ENCODE measurements at regions not wholly inside any gene's neighbourhood (a gene's known extent, or its start where the extent isn't known, plus 50 kb on each side); places are given as distances from the start of the nearest gene placed in this dataset.
"Not testable (repeated sequence)": the region's sequence is repeated elsewhere in the genome, so short reads cannot be mapped to it uniquely, and the experiment has no call there.

DNA sequence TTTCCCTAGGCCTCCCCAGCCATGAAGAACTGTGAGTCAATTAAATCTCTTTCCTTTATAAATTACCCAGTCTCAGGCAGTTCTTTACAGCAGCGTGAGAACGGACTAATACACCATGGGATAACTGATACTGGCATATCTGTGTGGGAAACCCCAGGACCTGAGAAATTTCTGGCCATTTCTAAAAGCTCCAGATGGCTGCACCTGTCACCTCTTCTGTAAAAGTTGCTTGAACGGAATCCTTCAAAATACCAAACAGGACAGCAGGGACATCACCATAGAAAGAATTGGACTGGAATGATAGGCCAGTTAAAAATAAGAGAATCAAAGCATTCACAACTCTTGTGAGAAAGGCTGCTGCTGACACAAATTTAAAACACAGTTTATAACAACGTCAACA is 134.0 kb upstream of the FOXD4L5 start:
- not testable (repeated sequence) for DNase-seq (ENCODE audit: low spot score)

DNA sequence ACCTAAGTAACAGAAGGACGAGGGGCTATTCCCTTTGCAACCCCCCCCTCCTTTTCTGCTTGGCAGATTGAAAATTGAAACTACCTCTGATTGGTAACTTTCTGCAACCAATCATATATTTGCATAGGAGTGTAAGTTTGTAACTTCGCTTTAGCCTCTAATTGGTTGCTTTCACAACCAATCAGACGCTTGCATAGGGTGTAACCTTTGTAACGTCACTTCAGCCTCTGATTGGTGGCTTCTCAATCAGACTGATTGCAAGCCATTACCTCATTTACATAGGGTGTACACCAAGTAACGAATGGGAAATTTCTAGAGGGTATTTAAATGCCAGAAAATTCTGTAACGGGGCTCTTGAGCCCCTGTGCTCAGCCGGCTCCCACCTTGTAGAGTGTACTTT is 131.9 kb upstream of the FOXD4L5 start:
- DNase-seq (ENCODE audit: low spot score) = not testable (repeated sequence)

DNA sequence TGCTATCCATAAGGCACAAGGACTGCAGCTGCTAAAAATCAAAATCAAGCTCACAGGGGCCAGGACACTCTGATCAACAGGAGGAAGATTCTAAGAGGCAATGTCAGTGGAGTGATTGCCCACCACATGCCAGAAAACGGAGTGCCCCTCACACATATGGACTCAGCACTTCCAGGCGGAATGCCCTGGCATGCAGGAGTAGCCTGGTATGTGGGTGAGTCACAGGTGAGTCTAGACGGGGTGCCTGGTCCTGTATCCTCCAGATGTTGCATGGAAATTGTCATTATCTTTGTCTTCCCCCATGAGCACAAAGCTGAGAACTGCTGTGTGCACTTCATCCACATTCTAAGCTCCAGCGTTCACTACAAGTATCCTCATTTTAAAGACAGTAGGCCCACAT is 129.2 kb upstream of the FOXD4L5 start:
- DNase-seq (ENCODE audit: low spot score) = not testable (repeated sequence)

DNA sequence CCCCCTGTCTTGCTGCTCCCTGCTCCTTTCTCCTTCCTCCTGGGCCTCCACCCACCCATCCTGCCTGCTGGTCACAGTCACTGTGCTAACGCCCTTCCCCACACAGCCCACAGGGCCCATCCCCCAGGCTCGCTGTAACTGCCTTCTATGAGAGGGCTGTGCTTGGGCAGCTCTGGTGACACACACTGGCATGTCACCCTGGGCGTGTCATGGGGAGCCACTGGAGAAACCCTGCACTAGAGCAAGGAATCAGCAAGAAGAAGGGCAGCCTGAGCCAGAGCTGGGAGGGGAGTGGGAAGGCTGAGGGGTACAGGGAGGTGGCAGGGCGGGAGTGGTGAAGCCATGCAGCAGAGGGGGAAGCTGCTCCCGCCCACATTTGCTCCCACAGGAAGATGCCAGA is 128.4 kb upstream of the FOXD4L5 start:
- DNase-seq (ENCODE audit: low spot score) = not testable (repeated sequence)

DNA sequence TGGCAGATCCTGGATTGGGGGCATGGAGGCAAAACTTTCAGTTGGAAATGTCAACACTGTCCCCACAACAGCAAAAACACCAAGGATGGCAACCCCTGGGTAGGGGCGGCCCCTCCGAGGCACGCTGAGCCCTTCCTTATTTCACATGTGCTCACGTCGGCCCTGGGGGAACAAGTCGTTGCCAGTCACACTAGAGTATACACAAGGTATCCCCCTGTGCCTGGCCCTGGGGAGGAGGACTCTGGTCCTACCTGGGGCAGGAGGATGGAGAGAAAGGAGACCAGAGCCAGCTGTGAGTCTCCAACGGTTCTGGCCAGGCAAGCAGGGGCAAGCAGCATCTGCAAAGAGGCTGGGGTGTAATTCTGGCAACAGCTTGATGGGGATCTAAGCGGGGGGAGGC is 126.9 kb upstream of the FOXD4L5 start:
- no peak for DNase-seq (ENCODE audit: low spot score)

DNA sequence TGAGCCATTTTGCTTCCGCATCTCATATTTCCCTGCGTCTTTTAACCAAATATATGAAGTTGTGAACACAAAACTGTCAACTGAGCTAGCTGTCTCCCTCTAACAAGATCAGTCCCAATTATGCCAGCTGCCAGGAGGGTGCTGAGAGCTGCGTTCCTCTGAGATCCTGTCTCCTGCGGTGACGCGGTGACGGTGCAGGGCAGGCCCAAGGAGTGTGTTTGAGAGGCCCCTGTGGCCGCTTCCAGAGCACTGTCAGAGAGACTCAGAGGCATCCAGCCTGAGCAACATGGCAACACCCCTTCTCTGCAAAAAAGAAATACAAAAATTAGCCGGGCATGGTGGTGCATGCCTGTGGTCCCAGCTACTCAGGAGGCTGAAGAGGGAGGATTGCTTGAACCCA is 126.3 kb upstream of the FOXD4L5 start:
- DNase-seq (ENCODE audit: low spot score) = no peak

DNA sequence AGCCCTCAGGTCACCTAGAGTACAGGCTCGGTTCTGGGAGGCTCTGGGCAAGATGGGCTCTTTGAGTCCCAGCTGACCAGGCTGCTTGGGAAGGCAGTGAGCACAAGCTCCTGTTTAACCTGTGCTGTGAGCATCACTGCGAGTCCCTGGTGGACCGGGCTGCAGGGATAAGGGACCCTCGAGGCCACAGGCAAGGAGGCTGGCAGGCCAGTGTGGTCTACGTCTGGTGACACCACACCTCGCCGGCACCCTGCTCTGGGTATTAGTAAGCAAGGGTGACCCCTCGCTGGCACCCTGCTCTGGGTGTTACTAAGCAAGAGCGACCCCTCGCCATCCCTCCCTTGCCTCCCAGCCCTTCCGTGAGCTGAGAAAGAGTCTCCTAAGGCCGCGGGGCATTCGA is 125.9 kb upstream of the FOXD4L5 start:
- DNase-seq (ENCODE audit: low spot score) = no peak

DNA sequence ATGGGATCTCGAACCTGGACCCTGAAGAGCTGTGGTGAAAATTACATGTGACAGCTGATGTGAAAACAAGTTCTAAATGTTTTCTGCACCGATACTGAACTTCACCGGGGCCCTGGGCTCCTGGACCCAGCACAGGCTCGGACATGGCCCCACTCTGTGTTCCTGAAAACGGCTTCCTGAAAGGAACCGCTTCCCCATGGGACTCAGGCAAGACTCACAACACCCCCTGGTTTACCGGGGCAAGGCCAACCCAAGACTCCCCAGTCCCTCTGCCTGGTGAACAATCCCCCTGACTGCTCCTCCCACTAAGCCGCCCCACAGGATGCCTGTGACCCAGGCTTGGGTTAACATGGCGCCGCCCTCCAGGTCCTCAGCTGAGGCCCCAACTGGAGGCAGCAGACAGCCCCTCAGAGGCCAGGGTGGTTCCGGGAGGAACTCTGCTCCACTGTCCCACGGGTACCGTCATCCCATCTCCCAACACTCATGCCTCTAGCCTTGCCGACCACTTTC is 124.5 kb upstream of the FOXD4L5 start:
- DNase-seq (ENCODE audit: low spot score) = no peak

DNA sequence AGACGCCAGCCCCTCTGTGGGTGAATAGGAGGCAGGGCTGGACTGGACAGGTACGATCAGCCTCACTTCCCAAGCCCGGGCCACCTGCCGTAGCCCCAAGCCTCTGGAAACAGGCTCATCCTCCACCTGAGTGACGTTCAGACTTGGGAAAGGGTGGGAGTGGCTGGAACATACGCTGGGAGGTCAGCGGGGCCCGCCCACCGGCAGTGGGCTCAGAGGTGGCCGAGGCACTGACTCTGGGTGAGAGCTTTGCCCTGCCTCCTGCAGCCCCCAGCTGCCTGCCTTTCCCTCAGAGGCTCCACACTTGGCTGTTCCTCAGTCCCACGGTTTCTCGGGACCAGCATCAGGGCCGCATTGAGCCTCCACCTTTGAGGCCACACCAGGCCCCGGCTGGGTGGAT is 123.8 kb upstream of the FOXD4L5 start:
- DNase-seq (ENCODE audit: low spot score) = not testable (repeated sequence)

DNA sequence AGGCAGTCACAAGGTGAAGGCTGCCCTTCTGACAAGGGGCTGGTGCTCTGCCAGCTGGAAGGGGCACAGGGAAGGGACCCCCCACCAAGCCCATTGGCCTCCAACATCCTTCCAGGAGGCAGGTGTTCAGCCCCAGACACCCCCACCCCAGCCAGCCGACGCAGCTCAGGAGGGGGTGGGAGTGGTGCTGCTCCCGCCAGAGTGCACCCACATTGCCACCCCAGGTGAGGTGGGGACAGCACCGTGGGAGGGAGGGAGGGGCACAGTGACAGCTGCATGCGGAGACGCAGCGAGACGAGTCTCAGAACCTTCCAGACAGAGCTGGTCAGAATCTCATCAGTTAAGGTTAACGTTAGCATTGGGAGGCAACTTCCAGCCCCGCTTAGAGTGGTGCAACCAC is 121.6 kb upstream of the FOXD4L5 start:
- DNase-seq (ENCODE audit: low spot score) = not testable (repeated sequence)

DNA sequence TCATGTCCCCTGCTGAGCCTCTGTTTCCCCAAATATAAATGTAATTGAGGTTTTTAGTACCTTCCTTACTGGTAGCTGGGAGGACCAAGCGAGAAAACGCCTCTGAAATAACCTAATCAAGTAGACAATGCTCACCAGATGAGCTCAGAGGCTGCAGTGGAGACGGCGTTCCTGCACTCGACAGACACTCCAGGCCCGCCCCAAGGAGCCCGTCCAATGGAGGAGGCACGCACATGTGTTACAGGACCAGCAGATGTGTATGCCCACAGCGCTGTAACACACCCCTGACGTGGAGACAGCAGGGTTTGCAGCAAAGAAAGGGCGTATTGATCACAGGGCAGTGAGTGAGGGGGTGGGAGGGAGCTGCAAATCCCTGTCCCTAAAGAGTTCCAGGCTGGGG is 120.8 kb upstream of the FOXD4L5 start:
- not testable (repeated sequence) for DNase-seq (ENCODE audit: low spot score)

DNA sequence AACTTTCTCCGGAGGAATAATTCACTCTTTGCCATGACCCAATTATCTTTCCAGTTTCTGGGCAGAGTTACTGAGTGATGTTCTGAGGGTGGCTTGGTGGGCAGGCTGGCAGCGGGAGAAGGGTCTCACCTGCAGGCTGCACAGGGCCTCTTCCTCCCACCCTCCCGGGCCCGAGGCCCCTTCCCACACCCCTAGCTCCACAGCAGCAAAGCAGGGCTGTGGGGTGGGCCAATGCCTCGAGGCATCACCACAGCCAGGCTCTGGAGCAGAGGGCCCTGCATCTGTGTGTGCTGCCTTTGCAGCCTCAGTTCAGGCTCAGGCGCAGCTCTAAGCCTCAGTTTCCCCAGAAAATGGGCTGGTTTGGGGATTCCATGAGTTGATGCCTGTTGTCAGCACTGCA is 120.2 kb upstream of the FOXD4L5 start:
- no peak for DNase-seq (ENCODE audit: low spot score)

DNA sequence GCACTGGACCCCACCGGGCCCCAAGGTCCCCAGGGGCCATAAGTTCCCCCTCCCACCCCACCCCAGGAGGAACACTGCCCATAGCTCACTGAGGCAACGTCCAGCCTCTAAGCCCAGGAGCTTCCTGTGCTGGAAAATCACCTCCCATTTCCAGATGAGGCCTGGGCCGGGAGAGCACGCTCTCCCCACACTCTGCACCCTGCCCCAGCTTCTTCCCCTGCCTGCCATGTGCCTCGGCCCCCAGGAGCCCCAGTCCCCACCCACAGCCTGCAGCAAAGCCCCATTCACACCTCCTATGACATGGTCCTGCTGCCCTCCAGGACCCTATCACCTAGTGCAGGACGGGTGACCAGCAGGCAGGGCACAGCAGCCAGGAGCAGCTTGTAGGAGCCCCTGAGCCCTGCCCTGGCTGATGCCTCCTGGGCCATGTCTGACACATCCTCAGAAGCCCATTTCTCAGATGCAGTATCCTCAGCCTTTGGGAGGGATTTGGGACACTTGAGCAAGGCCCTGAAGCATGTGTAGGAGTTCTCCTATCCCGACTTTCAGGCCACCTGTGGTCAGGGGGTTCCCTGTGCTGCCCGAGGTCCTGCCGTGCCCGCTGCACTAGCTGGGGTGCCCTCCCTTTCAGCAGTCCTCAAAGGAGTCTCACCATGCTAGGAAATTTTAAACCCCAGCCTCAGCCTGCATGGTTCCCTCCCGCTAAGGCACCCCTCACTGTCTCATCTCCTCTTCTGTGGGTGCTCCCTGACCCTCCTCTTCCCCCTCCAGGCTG is 119.4 kb upstream of the FOXD4L5 start:
- no peak for DNase-seq (ENCODE audit: low spot score)

DNA sequence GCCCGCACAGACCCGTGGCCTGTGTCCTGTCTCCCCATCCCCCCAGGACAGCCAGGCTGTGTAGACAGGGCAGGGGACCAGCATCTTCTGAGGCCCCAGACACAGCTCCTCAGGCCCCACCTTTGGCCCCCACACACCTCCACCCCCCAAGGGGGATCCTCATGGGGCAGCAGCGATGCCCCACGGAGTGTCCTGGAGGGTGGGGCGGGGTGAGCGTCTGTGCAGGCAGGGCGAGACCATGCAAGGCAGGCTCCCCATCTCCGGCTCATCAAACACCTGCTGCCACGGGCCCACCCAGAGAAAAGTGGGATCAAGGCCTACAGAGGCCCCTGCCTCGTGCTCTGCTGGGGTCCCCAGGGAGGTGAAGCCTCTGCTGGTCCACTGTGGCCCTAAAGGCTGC is 118.7 kb upstream of the FOXD4L5 start:
- no peak for DNase-seq (ENCODE audit: low spot score)

DNA sequence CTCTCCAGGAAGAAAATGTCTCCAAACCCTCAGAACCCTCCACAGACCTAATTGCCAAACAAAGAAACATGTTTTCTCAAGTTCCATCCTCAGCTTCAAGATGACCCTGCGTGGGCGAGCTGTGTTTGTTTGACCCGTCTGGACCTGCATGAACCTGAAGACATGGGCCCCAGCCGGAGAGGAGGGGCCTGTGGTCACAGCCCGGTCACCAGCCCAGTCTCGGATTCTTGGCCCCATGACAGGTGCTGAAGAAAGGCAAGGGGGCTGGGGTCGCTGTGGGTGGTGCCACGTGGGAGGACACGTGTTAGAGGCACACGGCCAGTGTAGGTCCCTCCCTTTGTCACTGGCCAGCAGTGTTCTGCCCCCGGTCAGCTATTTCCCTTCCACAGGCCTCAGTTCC is 118.1 kb upstream of the FOXD4L5 start:
- not testable (repeated sequence) for DNase-seq (ENCODE audit: low spot score)

DNA sequence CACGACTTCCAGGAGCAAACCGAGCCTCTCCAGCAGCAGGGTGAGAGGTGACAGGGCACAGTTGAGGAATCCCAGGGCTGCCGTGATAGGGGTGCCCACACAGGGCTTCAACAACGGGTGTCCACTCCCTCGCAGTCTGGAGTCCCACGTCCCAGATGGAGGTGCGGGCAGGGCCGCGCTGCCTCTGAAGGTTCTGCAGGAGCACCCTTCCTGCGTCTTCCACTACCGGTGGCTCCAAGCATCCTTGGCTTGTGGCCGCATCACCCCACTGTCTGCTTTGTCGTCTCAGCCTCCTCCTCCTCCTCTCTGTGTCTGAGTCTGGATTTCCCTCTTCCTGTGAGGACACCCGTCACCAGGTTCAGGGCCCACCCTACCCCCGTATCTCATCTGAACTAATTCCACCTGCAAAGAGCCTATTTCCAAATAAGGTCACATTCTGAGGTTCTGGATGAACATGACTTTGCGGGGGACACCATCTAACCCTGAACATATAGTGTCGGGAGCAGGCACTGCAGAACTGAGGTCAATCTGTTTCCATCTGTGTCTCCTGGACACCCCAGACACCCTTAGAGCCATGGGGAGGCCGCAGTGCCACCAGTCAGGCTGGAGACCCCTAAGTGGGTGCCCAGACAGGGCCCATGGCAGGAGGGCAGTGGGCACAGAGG is 117.3 kb upstream of the FOXD4L5 start:
- DNase-seq (ENCODE audit: low spot score) = not testable (repeated sequence)

DNA sequence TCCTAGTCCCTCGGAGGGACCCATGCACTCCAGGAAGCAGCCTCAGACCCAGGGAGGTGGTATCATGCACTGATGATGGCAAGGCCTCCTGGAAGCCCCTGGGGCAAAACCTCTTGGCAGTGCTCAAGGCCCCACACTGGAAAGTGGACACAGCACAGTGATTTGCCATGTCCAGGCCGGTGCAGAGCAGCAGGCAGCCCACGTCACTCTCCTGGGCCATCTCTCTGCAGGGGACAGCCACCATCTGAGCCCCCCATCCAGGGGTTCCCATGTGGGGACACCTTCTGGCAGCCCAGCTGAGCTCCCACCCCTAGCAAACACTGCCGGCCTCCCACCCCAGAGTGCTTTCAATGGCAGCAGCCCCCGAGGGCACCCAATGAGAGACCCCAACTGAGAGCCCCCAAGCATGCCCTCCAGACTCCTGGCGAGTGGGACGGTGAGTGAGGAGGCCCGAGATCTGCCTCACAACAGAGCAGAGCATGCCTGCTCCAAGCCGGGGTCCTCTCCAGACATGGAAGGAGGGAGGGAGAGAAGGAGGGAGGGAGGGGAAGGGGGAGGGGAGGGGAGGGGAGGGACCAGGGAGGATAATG is 116.5 kb upstream of the FOXD4L5 start:
- DNase-seq (ENCODE audit: low spot score) = not testable (repeated sequence)

DNA sequence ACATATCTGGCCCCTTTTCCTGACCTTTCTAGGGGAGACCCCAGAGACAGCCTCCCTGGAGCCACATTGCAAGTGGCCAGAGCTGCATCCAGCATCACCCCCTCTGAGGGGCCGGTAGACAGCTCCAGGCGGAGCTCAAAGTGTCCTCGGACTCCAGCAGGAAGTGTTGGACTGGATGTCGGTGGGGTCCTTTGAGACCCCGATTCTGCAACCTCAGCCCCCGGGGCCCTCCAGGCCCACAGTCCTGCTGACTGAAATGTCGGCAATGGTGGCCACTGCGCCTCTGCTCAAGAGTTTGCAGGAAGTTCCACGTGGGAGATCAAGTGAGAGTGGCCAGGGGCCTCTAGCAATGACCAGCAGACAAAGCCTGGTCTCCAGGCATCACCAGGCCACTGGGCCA is 115.9 kb upstream of the FOXD4L5 start:
- DNase-seq (ENCODE audit: low spot score) = no peak

DNA sequence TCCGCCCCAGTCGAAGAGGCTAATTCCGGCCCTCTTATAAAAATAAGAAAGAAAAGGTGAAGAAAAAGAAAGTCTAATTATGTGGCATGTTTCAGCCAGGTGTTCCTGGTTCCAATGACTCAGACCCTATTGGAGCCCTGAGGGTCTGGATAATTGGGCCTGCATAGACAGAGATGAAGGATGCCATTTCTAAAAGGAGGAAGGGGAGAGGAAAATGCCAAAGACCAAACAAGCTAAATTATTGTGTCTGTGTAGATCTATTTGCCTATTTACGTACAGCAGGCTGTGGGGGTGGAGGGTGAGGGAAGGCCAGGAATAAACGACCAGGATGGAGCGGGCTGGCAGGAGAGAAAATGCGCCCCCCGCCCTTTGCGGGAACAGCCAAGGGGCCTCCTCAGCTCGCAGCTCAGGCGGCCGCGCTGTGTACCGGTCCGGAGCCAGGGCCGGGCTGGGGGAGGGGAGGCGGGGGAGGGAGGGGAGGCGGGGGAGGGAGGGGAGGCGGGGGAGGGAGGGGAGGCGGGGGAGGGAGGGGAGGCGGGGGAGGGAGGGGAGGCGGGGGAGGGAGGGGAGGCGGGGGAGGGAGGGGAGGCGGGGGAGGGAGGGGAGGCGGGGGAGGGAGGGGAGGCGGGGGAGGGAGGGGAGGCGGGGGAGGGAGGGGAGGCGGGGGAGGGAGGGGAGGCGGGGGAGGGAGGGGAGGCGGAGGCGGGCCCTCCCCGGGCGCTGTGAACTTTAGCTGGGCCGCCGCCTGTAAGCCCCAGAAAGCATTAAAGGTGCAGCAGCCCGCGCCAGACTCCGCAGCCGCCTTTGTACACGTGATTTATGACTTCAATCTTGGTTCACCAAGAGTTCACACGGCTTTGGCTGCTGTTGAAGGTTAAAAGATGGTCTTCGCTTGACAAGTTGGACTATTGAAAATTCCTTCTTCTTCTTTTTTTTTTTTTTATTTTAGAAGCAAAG is 113.0 kb upstream of the FOXD4L5 start:
- not testable (repeated sequence) for DNase-seq (ENCODE audit: low spot score)

DNA sequence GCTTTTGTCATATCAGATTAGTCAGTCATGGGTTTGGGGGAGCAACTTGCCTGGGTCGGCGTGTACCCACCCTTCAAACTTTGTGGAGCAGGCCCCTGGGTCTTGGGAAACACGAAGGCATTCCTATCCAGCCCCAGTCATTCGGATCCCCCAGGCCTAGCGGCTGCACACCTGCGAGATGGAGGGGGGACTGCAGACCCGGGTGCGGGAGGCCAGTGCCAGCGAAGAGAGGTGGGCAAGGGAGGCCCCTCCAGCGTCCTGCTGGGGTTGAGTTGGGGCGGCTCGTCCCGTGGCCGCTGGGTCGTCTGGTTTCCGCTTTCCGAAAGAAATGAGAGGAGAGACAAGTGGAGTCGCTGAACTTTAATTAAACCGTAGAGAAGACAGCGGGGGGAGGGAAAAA is 112.2 kb upstream of the FOXD4L5 start:
- DNase-seq (ENCODE audit: low spot score) = not testable (repeated sequence)

DNA sequence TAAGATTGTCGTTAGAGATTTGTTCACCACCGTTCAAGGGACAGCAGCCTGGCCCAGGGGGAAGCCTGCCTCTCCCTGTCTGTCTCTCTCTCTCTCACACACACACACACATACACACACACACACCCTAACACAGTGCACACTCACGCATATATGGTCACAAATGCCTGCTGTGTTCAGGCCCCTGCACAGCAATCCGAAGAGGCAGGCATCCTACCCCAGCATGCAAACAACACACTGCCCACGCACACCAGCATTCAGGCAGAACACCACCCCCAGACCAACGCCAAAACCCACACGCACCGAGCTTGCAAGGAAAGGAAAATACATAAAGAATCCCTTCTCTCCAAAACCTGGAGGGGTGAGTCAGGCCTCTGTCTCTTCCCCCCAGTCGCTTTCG is 111.6 kb upstream of the FOXD4L5 start:
- DNase-seq (ENCODE audit: low spot score) = not testable (repeated sequence)

DNA sequence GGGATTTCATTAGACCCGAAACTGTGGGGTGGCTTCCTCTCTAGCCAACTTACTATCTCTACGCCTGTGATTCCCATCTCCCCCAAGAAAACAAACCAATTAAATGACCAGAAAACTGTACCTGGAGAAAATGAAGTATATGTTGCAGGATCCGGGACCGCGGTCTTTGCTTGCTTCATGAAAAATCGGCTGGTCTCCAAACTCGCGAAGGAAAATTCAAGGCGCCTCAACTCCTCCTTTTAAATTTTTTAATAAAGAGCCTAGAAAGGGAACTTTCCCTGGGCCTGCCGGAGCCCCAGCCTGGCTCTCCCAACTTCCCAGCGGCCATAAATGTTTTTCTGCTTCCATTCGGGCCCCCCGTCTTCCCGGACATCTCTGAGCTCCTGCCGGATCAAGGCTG is 110.8 kb upstream of the FOXD4L5 start:
- not testable (repeated sequence) for DNase-seq (ENCODE audit: low spot score)

Measured in AG08396 (cell line).